GM13977 (cell line): ENCODE measurements at regions not wholly inside any gene's neighbourhood (a gene's known extent, or its start where the extent isn't known, plus 50 kb on each side); places are given as distances from the start of the nearest gene placed in this dataset.

ENCODE experiments used
- DNase-seq: peaks from one replicate; pipeline ENCODE4 v3.0.0; 2012; ENCODE audit warnings: low spot score
- CTCF ChIP-seq: IDR thresholded peaks from 2 replicates; pipeline ENCODE4 v1.5.1; 2012; ENCODE audit warnings: mild to moderate bottlenecking, control low read depth; ENCODE audit not compliant: insufficient read depth; ENCODE audit errors: extremely low read depth, missing control alignments
- in situ Hi-C: fragments of 300-500 bp; cut with MboI; formaldehyde crosslinking; loops from one replicate; pipeline ENCODE4 v1.12.0; 2022; ENCODE audit warnings: low sequenced_read_pairs, low pct_unique_long_range_greater_than_20kb, mixed read lengths, inconsistent platforms; ENCODE audit not compliant: unreplicated experiment

DNA sequence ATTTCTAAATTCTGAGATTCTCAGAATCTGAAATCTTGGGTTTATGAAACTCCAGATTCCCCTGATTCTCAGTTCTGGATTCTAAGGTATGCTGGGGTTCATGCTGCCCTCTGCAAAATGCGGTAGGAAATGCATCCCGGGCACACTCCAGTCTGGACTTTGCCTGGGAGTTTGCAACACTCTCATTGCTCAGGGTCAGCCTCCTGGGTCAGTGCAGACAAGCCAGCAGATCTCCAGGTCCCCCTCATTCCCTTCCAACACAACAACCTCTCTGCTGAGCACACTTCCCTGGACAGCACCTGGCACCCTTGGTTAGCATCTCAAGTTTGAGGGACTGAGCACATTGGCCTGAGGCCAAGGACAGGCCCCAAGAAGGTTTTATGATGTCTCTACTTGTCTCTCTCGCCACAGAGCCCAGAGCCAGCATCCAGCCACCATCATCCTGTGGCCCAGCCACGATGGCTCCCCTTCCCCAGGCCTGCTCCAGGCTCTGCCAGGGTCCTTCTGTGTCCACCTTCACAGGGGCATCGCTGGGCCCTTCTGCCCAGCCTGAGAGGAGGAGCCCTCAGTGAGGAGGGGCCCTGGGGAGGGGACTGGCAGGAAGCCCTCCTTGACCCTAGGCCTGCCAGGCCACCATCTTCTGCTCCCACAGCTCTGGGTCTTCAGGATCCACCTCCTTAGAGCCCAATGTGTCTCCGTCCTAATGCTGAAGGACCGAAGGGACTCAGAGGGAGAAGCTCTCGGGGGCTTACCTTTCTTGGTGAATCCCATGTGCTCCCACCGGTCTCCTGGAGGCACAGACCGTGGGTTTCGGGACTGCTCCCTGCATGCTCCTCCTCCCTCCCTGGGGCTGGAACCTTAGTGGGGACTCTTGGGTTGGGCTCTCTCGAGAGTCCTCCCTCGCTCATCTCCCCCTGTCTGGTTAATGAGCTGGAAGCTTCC lies 550.7 kb downstream of the PTPRU start:
- no peak for DNase-seq
- in situ Hi-C loops = no loop called here
- no peak for TF ChIP-seq CTCF

DNA sequence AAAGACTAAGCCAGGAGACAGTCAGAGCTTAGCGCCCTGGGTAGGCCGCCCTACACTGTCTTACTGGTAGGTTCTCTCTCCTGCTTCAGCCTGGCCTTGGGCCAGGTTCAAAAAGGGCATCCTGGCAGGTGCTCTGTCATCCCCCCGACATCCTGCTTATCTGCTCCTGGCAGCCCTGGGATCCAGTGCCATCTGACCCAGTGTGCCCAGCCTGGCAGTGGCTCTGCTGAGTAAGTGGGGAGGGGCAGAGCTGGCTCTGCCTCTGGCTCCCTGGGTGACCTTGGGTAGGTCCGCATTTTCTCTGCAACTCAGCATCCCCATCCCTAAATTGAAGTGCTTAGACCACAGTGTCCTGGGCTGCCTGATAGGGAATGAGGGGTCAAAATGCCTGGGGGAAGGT lies 549.9 kb downstream of the PTPRU start:
- no peak for TF ChIP-seq CTCF
- DNase-seq = no peak
- in situ Hi-C loops = no loop called here

- in situ Hi-C loops = no loop called here
- no peak for TF ChIP-seq CTCF
- DNase-seq = no peak
Observed at GRCh38 chr1:29785554-29785953, 549.2 kb downstream of the PTPRU start.

- no peak for DNase-seq
- TF ChIP-seq CTCF = no peak
- in situ Hi-C loops = no loop called here
Observed at GRCh38 chr1:29785137-29785527, 548.8 kb downstream of the PTPRU start.

GRCh38 chr1:29784276-29785136 lies 548.2 kb downstream of the PTPRU start:
- DNase-seq = no peak
- no peak for TF ChIP-seq CTCF
- in situ Hi-C loops = no loop called here

DNA sequence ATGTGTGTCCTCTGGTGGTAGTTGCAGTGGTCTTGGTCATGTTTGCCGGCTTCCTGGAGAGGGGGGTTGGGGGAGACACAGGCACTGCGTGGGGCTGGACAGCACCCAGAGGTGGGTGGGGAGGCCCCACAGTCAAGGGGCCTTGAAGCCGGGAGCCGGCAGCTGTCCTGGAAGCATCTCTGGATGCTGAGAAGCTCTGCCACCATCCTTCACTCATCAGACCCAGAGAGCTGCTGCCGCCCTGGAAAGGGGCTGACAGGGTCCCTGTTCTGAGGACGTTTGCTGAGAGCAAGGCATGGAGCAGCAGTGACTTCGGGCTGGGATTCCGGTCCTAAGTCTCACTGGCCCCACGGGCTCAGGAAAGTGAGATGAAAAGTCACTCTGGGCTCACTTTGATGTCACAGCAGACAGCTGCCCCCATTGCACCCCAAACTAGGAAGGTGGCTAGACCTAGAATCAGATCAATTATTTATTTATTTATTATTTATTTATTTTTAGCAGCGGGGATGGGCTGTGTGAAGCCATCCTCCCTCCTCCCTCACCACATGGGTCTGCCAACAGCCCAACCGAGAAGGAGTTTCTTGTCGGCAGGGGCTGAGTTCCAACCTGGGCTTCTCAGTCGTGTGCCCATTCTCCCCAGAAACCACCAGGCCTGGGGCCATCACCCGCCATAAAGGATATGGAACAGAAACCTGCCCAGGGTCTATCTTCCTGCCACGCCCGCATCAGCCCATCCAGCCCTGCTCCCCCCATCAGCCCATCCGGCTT lies 547.4 kb downstream of the PTPRU start:
- DNase-seq = no peak
- in situ Hi-C loops = no loop called here
- no peak for TF ChIP-seq CTCF
